DMS153 (cell line): ENCODE measurements at regions not wholly inside any gene's neighbourhood (a gene's known extent, or its start where the extent isn't known, plus 50 kb on each side); places are given as distances from the start of the nearest gene placed in this dataset.
"Not testable (repeated sequence)": the region's sequence is repeated elsewhere in the genome, so short reads cannot be mapped to it uniquely, and the experiment has no call there.

Experiments used
- DNase-seq: peaks from one replicate; lab custom pipeline; 2025; lab: John Stamatoyannopoulos, UW

GRCh38 chr3:105979961-105980360 is 111.1 kb upstream of the CBLB start:
- no peak for DNase-seq

- DNase-seq = no peak
Measured at GRCh38 chr3:105982207-105982606, 113.4 kb upstream of the CBLB start.

- no peak for DNase-seq
Measured at GRCh38 chr3:105984837-105985236, 116.0 kb upstream of the CBLB start.

- not testable (repeated sequence) for DNase-seq
Measured at GRCh38 chr3:105986343-105986742, 117.5 kb upstream of the CBLB start.

- no peak for DNase-seq
Measured at GRCh38 chr3:105987809-105988208, 119.0 kb upstream of the CBLB start.

- DNase-seq = no peak
Measured at GRCh38 chr3:105988540-105989212, 119.9 kb upstream of the CBLB start.

GRCh38 chr3:105996781-105997180 is 128.0 kb upstream of the CBLB start:
- DNase-seq = no peak

GRCh38 chr3:105997466-105997799 is 128.6 kb upstream of the CBLB start:
- no peak for DNase-seq

GRCh38 chr3:105997800-105998526 is 129.2 kb upstream of the CBLB start:
- DNase-seq = no peak

GRCh38 chr3:105999856-106000255 is 131.0 kb upstream of the CBLB start:
- DNase-seq = no peak

- no peak for DNase-seq
Measured at GRCh38 chr3:106001923-106002322, 133.1 kb upstream of the CBLB start.

GRCh38 chr3:106004137-106004681 is 135.4 kb upstream of the CBLB start:
- DNase-seq = no peak

- DNase-seq = no peak
Measured at GRCh38 chr3:106004826-106005225, 136.0 kb upstream of the CBLB start.

GRCh38 chr3:106006001-106006400 is 137.2 kb upstream of the CBLB start:
- no peak for DNase-seq

- DNase-seq = no peak
Measured at GRCh38 chr3:106006571-106006970, 137.8 kb upstream of the CBLB start.

GRCh38 chr3:106007512-106007911 is 138.7 kb upstream of the CBLB start:
- DNase-seq = no peak

- DNase-seq = no peak
Measured at GRCh38 chr3:106008766-106009165, 140.0 kb upstream of the CBLB start.

- no peak for DNase-seq
Measured at GRCh38 chr3:106010829-106011228, 142.0 kb upstream of the CBLB start.

GRCh38 chr3:106013971-106014370 is 145.2 kb upstream of the CBLB start:
- no peak for DNase-seq

GRCh38 chr3:106014518-106014917 is 145.7 kb upstream of the CBLB start:
- DNase-seq = no peak

GRCh38 chr3:106014971-106015370 is 146.2 kb upstream of the CBLB start:
- no peak for DNase-seq

- no peak for DNase-seq
Measured at GRCh38 chr3:106018102-106018501, 149.3 kb upstream of the CBLB start.

GRCh38 chr3:106018929-106019550 is 150.2 kb upstream of the CBLB start:
- DNase-seq = no peak
